ENCODE measurements at regions not wholly inside any gene's neighbourhood (a gene's known extent, or its start where the extent isn't known, plus 50 kb on each side); places are given as distances from the start of the nearest gene placed in this dataset.
A peak's percentile ranks its signal among the peaks of the same experiment; 100 is the strongest.

DNA sequence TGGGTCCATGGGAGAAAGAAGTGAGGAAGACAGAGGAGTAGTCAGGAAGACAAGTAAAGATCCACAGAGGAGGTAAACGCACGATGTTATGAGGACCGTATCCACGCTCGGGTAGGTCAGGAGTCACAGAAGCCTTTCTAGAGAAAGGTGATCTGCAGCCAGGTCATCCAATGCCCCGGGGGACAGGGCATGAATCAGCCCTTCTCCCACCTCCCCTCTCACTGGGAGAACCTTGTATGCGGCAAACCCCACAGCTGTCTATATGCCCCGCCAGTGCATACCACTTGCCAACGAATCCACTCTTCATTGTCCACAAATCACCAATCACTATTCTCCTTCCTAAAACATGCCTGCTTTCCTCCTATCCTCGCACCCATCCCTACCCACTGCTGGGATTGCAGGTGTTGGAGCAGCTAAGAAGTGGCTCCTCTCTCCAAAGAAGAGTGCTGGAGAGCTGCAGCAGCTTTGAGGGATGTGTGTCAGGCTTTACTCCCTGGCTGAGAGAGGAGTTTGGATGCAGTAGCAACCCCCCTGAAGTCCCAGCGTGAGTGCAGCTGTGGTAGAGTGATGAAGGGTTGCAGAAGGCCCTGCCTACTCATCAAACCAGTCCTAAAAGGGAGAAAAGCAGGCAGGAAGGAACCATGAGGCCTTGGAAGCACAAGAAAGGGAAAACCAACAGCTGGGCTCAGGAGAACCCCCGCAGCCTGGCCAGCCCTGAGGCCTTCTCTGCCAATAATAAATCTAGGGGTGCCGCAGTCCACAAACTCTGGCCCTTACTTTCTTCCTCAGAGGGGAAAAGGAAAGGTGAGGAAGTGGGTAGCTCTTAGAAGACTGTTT is 102.2 kb upstream of the GADD45A start:
- H3K36me3 Mint-ChIP-seq (ENCODE audit: low read depth): no peaks in the 10 kb centered on the region
- H3K9me3 Mint-ChIP-seq: peaks cover 3% of the 10 kb centered on the region
- no peaks in the 10 kb centered on the region for H3K4me1 Mint-ChIP-seq
- no peaks in the 10 kb centered on the region for H3K27me3 Mint-ChIP-seq (ENCODE audit: low read depth)
- DNase-seq (ENCODE audit: low read depth, low spot score): no peak
- no peak overlapping the region for H3K4me3 Mint-ChIP-seq
- H3K27ac Mint-ChIP-seq (ENCODE audit: unreplicated experiment): peak overlapping the region; percentile 79
- no peak for TF ChIP-seq CTCF (conservative IDR thresholded peaks at IDR 0.05)

DNA sequence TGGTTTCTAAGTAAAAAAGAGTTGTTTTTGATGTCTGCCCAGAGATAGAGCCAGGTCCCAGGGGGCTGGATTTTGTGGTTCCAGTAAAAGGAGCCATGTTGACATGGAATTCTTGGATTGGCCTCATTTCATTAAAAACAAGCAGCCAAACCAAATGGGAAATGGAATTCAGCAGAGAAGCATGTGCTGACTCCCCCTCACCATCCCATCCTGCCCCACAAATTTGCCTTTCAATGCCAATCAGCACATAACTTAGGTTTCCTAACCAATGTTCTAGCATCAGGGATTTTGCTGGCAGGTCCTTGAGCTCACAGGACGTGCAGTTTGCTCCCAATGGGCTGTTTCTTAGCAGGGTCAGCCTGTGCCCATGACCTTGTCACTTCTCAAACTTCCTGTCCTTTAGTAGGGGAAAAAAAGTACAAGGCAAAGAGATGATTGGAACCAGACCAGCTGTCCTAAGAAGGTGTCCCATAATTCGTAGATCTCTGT is 101.5 kb upstream of the GADD45A start:
- no peaks in the 10 kb centered on the region for H3K36me3 Mint-ChIP-seq (ENCODE audit: low read depth)
- H3K27ac Mint-ChIP-seq (ENCODE audit: unreplicated experiment): no peak overlapping the region
- TF ChIP-seq CTCF (conservative IDR thresholded peaks at IDR 0.05): no peak
- peaks cover 3% of the 10 kb centered on the region for H3K9me3 Mint-ChIP-seq
- H3K4me1 Mint-ChIP-seq: no peaks in the 10 kb centered on the region
- no peaks in the 10 kb centered on the region for H3K27me3 Mint-ChIP-seq (ENCODE audit: low read depth)
- no peak overlapping the region for H3K4me3 Mint-ChIP-seq
- DNase-seq (ENCODE audit: low read depth, low spot score): no peak

DNA sequence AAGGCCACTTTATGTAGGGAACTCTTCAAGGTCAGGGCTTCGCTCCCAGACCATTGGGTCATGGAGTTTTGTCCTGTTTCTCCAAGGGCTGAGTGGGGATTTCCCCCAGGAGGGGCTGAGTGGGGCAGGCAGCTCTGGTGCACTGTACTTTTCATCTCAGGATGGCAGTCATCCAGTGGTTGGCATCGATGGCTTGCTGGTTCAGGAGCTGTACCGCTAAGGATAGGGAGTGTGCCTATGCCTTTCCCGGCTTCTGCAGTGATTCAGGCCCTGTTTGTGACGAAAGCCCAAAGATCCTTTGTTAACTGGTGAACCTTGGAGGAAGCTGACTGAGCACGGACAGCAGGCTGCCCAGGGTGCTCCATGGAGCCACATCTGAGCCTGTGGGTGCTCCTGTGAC is 100.1 kb upstream of the GADD45A start:
- Mint-ChIP-seq H3K4me1 (peaks cover 7% of the 10 kb centered on the region), H3K36me3 (ENCODE audit: low read depth) (no peaks in the 10 kb centered on the region), H3K9me3 (peaks cover 3% of the 10 kb centered on the region), H3K27ac (ENCODE audit: unreplicated experiment) (no peak overlapping the region), H3K27me3 (ENCODE audit: low read depth) (no peaks in the 10 kb centered on the region), H3K4me3 (no peak overlapping the region)
- no peak for TF ChIP-seq CTCF (conservative IDR thresholded peaks at IDR 0.05)
- DNase-seq (ENCODE audit: low read depth, low spot score): no peak

GRCh38 chr1:67586596-67586995 is 98.4 kb upstream of the GADD45A start:
- Mint-ChIP-seq H3K4me1 (peaks cover 13% of the 10 kb centered on the region), H3K36me3 (ENCODE audit: low read depth) (no peaks in the 10 kb centered on the region), H3K9me3 (peaks cover under 1% of the 10 kb centered on the region), H3K27ac (ENCODE audit: unreplicated experiment) (no peak overlapping the region), H3K4me3 (no peak overlapping the region), H3K27me3 (ENCODE audit: low read depth) (no peaks in the 10 kb centered on the region)
- TF ChIP-seq CTCF (conservative IDR thresholded peaks at IDR 0.05): no peak
- DNase-seq (ENCODE audit: low read depth, low spot score): no peak

- no peak for DNase-seq (ENCODE audit: low read depth, low spot score)
- H3K9me3 Mint-ChIP-seq: no peaks in the 10 kb centered on the region
- no peak overlapping the region for H3K27ac Mint-ChIP-seq (ENCODE audit: unreplicated experiment)
- no peaks in the 10 kb centered on the region for H3K36me3 Mint-ChIP-seq (ENCODE audit: low read depth)
- TF ChIP-seq CTCF (conservative IDR thresholded peaks at IDR 0.05): no peak
- H3K4me3 Mint-ChIP-seq: no peak overlapping the region
- H3K27me3 Mint-ChIP-seq (ENCODE audit: low read depth): no peaks in the 10 kb centered on the region
- peaks cover 13% of the 10 kb centered on the region for H3K4me1 Mint-ChIP-seq
These were observed 96.7 kb upstream of the GADD45A start for GRCh38 chr1:67588178-67588855.
